GM12875 (cell line): ENCODE measurements at regions not wholly inside any gene's neighbourhood (a gene's known extent, or its start where the extent isn't known, plus 50 kb on each side); places are given as distances from the start of the nearest gene placed in this dataset.
"Not testable (repeated sequence)": the region's sequence is repeated elsewhere in the genome, so short reads cannot be mapped to it uniquely, and the experiment has no call there.

Experiments used
- H3K4me3 ChIP-seq: one replicate; pipeline ENCODE4 v1.5.1; 2011; ENCODE audit warnings: low read depth, low read length, control low read depth
- TF ChIP-seq, protein P1 (sequence below): IDR thresholded peaks from 2 replicates; pipeline ENCODE4 v1.5.1; 2011; ENCODE audit warnings: low read depth, mild to moderate bottlenecking, control low read depth, inconsistent platforms, low read length, moderate library complexity, borderline replicate concordance; ENCODE audit not compliant: insufficient read depth

GRCh38 chr7:132019703-132020102 is 463.3 kb upstream of the PODXL start:
- TF ChIP-seq, protein P1, sequence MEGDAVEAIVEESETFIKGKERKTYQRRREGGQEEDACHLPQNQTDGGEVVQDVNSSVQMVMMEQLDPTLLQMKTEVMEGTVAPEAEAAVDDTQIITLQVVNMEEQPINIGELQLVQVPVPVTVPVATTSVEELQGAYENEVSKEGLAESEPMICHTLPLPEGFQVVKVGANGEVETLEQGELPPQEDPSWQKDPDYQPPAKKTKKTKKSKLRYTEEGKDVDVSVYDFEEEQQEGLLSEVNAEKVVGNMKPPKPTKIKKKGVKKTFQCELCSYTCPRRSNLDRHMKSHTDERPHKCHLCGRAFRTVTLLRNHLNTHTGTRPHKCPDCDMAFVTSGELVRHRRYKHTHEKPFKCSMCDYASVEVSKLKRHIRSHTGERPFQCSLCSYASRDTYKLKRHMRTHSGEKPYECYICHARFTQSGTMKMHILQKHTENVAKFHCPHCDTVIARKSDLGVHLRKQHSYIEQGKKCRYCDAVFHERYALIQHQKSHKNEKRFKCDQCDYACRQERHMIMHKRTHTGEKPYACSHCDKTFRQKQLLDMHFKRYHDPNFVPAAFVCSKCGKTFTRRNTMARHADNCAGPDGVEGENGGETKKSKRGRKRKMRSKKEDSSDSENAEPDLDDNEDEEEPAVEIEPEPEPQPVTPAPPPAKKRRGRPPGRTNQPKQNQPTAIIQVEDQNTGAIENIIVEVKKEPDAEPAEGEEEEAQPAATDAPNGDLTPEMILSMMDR, result no peak
- H3K4me3 ChIP-seq, result no peak overlapping the region

DNA sequence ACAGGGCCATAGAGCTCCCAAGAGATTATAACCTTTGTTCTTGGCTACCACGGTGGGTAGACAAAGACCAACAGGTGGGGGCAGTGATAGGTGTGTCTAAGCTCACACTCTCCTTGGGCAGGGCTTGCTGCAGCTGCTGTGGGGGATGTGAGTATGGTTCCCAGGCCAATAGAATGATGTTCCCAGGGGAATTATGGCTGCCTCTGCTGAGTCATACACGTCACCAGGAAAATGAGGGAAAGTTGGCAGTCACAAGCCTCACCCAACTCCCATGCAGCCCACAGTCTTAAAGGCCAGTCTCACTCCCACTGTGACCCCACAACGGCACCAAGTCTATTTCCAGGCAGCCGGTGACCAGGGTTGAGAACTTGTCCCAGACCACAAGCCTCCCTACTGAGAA is 453.4 kb upstream of the PODXL start:
- no peak overlapping the region for H3K4me3 ChIP-seq
- TF ChIP-seq, protein P1, result no peak

DNA sequence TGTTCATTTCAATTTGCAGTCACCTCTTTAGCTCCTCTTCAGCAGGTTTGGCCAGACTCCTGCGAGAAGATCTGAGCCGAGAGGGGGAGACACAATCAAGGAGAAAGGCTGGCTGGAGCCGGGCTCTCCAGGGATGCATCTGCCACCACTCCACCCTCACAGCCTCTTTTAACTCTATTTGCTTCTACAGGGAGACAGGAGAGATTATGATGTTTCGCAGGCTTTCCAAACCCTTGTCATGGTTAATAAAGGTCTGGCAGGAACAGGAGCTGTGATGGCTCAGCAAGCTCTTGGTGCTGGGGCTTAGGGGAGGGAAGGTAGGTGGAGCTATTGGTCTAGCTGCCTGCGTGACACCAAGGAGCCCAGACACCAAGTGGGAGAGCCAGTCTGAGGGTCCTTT is 448.1 kb upstream of the PODXL start:
- TF ChIP-seq, protein P1, result no peak
- no peak overlapping the region for H3K4me3 ChIP-seq

DNA sequence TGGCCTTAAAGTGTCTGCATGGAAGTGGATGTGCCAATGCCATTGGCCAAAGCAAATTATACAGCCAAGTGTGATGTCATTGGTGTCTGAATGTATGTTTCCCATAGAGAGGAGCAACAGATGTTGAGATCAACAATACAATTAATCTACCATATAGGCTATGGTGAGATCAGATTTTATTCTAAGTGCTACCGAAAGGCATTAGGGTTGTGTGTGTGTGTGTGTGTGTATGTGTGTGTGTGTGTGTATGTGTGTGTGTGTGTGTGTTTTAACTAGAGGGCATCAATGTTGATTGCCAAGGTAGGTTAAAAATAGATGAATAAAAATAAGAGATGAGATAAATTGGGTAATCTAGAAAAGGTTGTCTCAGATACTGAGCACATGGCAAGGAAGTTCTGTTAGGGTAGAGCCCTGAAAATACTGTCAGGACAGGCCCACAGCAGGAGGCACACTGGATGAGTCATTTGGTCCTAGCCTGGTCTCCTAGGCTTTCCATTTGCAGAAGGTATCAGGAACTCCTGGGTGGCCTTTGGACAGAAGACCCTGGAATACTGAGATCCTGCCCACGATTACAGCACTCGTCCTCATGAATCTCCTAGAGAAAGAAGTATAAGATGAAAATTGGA is 446.0 kb upstream of the PODXL start:
- H3K4me3 ChIP-seq, result no peak overlapping the region
- TF ChIP-seq, protein P1, result no peak

DNA sequence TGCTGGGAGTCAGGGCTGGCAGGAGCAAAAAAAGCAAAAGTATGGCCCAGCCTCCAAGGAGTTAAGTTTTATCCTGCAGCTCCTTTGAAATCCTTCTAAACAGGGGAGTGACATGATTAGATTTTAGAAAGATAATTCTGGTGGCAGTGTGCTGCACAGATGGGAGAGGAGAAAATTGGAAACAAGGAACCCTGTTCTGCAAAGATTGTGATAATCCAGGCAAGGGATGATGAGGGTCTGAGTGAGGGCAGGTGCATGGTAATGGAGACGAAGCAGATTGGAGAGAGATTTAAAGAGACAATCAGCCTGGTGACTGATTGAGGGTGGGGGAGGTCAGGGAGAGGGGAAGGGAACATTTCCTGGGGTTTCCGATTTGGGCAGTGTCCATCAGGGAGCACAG is 444.7 kb upstream of the PODXL start:
- TF ChIP-seq, protein P1, result no peak

DNA sequence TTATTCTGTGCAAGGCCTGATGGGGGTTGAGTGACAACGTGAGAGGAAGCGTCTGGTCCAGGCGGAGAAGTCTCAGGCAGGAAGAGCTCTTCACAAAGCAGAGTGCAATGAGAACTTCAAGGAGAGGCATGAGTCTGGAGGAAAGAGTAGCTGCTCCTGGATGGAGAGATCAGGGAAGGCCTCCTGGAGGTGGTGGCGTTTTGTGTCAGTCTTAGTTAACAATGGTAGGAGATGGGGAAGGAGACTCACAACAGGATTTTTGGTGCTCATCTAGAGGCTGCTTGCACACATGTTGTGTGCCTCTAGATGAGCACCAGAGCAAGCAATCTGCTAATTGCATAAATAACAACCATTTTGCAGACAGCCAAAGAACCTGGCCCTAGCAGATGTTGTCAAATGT is 442.8 kb upstream of the PODXL start:
- no peak overlapping the region for H3K4me3 ChIP-seq
- TF ChIP-seq, protein P1, result no peak

More for the DNA sequence above, 444.7 kb upstream of the PODXL start:
- H3K4me3 ChIP-seq, result no peak overlapping the region

DNA sequence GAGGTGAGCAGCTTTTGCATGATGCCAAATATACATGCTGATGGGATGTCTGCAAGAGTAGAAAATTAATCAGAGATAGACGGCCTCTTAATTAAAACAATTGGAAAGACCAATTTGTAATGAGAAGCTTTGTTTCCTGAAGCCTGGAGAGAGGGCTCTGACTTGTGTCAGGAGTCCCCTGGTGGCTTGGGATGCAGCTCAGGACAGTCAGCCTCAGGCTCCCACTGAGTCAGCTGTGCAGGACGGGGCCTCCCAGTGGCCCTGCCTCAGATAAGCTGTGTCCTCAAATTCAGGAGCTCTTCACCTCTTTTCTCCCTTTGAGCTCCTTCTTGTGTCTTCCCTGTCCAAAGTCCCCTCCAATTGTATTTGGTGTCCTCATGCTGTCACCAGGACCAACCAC is 438.9 kb upstream of the PODXL start:
- H3K4me3 ChIP-seq, result no peak overlapping the region
- TF ChIP-seq, protein P1, result no peak

DNA sequence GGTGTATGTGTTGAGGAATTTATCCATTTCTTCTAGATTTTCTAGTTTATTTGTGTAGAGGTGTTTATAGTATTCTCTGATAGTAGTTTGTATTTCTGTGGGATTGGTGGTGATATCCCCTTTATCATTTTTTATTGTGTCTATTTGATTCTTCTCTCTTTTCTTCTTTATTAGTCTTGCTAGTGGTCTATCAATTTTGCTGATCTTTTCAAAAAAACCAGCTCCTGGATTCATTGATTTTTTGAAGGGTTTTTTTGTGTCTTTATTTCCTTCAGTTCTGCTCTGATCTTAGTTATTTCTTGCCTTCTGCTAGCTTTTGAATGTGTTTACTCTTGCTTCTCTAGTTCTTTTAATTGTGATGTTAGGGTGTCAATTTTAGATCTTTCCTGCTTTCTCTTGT is 424.6 kb upstream of the PODXL start:
- not testable (repeated sequence) for H3K4me3 ChIP-seq

GRCh38 chr7:131978118-131978517 is 421.7 kb upstream of the PODXL start:
- H3K4me3 ChIP-seq, result not testable (repeated sequence)
